ENCODE measurements at regions not wholly inside any gene's neighbourhood (a gene's known extent, or its start where the extent isn't known, plus 50 kb on each side); places are given as distances from the start of the nearest gene placed in this dataset.

GRCh38 chr6:100176951-100177710, 183.1 kb upstream of the MCHR2 start:
- no peak for TF ChIP-seq CTCF (IDR thresholded peaks at IDR 0.05; ENCODE audit: low read depth, low read length, missing control alignments)
- H3K4me3 ChIP-seq (replicated peaks; ENCODE audit: low read depth, low read length) = no peak overlapping the region
- no peak for DNase-seq (ENCODE audit: extremely low read depth, low read depth)

GRCh38 chr6:100176311-100176950, 182.4 kb upstream of the MCHR2 start:
- peak; percentile 58 for TF ChIP-seq CTCF (IDR thresholded peaks at IDR 0.05; ENCODE audit: low read depth, low read length, missing control alignments)
- DNase-seq (ENCODE audit: extremely low read depth, low read depth) = peak; percentile 62
- H3K4me3 ChIP-seq (replicated peaks; ENCODE audit: low read depth, low read length) = no peak overlapping the region

- H3K4me3 ChIP-seq (replicated peaks; ENCODE audit: low read depth, low read length) = no peak overlapping the region
- DNase-seq (ENCODE audit: extremely low read depth, low read depth) = peak; percentile 95
- TF ChIP-seq CTCF (IDR thresholded peaks at IDR 0.05; ENCODE audit: low read depth, low read length, missing control alignments) = no peak
Measured at GRCh38 chr6:100175814-100176310, 181.8 kb upstream of the MCHR2 start.

- no peak for DNase-seq (ENCODE audit: extremely low read depth, low read depth)
- no peak for TF ChIP-seq CTCF (IDR thresholded peaks at IDR 0.05; ENCODE audit: low read depth, low read length, missing control alignments)
Measured at GRCh38 chr6:100173211-100173610, 179.2 kb upstream of the MCHR2 start.

GRCh38 chr6:100172322-100172713, 178.3 kb upstream of the MCHR2 start:
- DNase-seq (ENCODE audit: extremely low read depth, low read depth) = no peak
- TF ChIP-seq CTCF (IDR thresholded peaks at IDR 0.05; ENCODE audit: low read depth, low read length, missing control alignments) = no peak
- no peak overlapping the region for H3K4me3 ChIP-seq (replicated peaks; ENCODE audit: low read depth, low read length)

More at GRCh38 chr6:100173211-100173610, 179.2 kb upstream of the MCHR2 start:
- H3K4me3 ChIP-seq (replicated peaks; ENCODE audit: low read depth, low read length) = no peak overlapping the region

- H3K4me3 ChIP-seq (replicated peaks; ENCODE audit: low read depth, low read length) = no peak overlapping the region
- DNase-seq (ENCODE audit: extremely low read depth, low read depth) = peak; percentile 30
- no peak for TF ChIP-seq CTCF (IDR thresholded peaks at IDR 0.05; ENCODE audit: low read depth, low read length, missing control alignments)
Measured at GRCh38 chr6:100171533-100172321, 177.7 kb upstream of the MCHR2 start.

Measured in HFF-Myc (cell line).